ENCODE measurements at regions not wholly inside any gene's neighbourhood (a gene's known extent, or its start where the extent isn't known, plus 50 kb on each side); places are given as distances from the start of the nearest gene placed in this dataset.

DNA sequence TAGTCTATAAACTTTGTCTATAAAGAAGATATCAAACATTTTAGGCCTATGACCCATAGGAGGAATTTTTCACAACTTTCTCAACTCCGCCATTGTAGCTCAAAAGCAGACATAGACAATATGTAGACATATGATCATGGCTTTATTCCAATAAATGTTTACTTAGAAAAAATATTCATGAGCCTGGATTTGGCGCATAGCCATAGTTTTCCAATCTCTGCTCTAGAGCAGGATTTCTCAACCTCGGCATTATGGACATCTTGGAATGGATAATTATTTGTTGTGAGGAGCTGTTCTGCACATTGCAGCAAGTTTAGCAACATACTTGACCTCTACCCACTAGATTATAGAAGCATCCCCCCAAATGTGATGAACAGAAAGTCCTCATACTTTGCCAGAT lies 532.6 kb downstream of the ANKRD7 start:
- no peak overlapping the region for H3K27ac ChIP-seq (ENCODE audit: low read depth in 1 of 2, low read length in 1 of 2)
- no peak for ATAC-seq (ENCODE audit: insufficient read depth, low FRiP score)
- no peaks in the 10 kb centered on the region for H3K9me3 ChIP-seq (ENCODE audit: control insufficient read depth in 4 of 4, insufficient read depth in 3 of 4, low read length in 3 of 4)
- TF ChIP-seq, protein P1, sequence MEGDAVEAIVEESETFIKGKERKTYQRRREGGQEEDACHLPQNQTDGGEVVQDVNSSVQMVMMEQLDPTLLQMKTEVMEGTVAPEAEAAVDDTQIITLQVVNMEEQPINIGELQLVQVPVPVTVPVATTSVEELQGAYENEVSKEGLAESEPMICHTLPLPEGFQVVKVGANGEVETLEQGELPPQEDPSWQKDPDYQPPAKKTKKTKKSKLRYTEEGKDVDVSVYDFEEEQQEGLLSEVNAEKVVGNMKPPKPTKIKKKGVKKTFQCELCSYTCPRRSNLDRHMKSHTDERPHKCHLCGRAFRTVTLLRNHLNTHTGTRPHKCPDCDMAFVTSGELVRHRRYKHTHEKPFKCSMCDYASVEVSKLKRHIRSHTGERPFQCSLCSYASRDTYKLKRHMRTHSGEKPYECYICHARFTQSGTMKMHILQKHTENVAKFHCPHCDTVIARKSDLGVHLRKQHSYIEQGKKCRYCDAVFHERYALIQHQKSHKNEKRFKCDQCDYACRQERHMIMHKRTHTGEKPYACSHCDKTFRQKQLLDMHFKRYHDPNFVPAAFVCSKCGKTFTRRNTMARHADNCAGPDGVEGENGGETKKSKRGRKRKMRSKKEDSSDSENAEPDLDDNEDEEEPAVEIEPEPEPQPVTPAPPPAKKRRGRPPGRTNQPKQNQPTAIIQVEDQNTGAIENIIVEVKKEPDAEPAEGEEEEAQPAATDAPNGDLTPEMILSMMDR (IDR thresholded peaks at IDR 0.05; ENCODE audit: control extremely low read depth, extremely low read depth) = no peak
- DNase-seq = peak in 2 of 3 donors; percentile 51 to 66
- no peak overlapping the region for H3K4me3 ChIP-seq
- 78 to 87% methylated on average over 3 of the region's 3 CpGs for WGBS, 2 donors
- H3K36me3 ChIP-seq (ENCODE audit: control insufficient read depth in 4 of 4, insufficient read depth in 4 of 4, low read length in 4 of 4) = no peaks in the 10 kb centered on the region
- no peak overlapping the region for H3K9ac ChIP-seq (ENCODE audit: insufficient read depth in 1 of 2, low read length in 2 of 2)
- no peaks in the 10 kb centered on the region for H3K27me3 ChIP-seq (ENCODE audit: control insufficient read depth in 3 of 3, insufficient read depth in 3 of 3, low read length in 2 of 3)
- H3K4me1 ChIP-seq (ENCODE audit: control insufficient read depth in 5 of 5, insufficient read depth in 5 of 5, low read length in 5 of 5) = no peaks in the 10 kb centered on the region

DNA sequence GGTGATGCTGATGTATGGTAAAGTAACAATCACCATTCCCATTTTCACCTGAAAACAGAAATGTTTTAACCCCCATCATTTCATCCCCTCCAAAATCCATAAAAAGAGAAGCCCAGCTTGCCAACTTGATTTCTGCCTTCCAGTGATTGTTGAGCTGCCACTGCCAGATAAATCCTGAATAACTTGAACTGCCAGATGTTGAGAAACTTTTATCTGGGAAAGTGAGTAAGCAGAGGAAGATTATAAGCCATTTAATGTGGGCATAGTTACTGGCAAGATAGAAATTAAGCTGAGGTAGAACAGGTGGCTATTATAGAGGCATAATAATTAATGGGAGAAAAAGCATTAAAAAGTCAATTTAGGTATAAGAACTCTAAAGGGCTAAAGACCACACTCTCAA lies 534.1 kb downstream of the ANKRD7 start:
- ATAC-seq (ENCODE audit: insufficient read depth, low FRiP score) = no peak
- Histone ChIP-seq H3K27ac (ENCODE audit: low read depth in 1 of 2, low read length in 1 of 2) (no peak overlapping the region), H3K27me3 (ENCODE audit: control insufficient read depth in 3 of 3, insufficient read depth in 3 of 3, low read length in 2 of 3) (no peaks in the 10 kb centered on the region), H3K4me1 (ENCODE audit: control insufficient read depth in 5 of 5, insufficient read depth in 5 of 5, low read length in 5 of 5) (no peaks in the 10 kb centered on the region), H3K36me3 (ENCODE audit: control insufficient read depth in 4 of 4, insufficient read depth in 4 of 4, low read length in 4 of 4) (no peaks in the 10 kb centered on the region), H3K9me3 (ENCODE audit: control insufficient read depth in 4 of 4, insufficient read depth in 3 of 4, low read length in 3 of 4) (no peaks in the 10 kb centered on the region), H3K4me3 (no peak overlapping the region), H3K9ac (ENCODE audit: insufficient read depth in 1 of 2, low read length in 2 of 2) (no peak overlapping the region)
- no peak for DNase-seq
- TF ChIP-seq, protein P1 (IDR thresholded peaks at IDR 0.05; ENCODE audit: control extremely low read depth, extremely low read depth) = no peak

DNA sequence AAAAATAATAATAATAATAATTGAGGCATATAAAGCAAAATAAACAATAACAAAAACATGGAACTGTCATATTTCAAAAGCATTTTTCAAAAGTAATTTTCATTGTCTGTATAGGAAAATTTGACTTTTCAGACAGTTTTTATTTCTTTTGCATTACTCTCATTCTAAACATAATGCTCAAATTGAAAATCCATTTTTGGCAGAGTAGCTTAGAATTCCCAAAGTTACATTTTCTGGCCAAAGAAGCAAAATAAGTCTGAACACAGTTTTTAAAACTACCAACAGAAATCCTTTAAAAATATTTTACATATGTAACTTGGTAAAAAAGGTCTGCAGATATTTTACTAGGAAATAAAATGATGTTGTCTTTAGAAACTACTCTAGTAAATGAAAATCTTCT lies 535.4 kb downstream of the ANKRD7 start:
- no peak overlapping the region for H3K27ac ChIP-seq (ENCODE audit: low read depth in 1 of 2, low read length in 1 of 2)
- H3K9me3 ChIP-seq (ENCODE audit: control insufficient read depth in 4 of 4, insufficient read depth in 3 of 4, low read length in 3 of 4) = peaks cover 0 to 2% (median 0%) of the 10 kb centered on the region in 4 donors
- no peaks in the 10 kb centered on the region for H3K27me3 ChIP-seq (ENCODE audit: control insufficient read depth in 3 of 3, insufficient read depth in 3 of 3, low read length in 2 of 3)
- TF ChIP-seq, protein P1 (IDR thresholded peaks at IDR 0.05; ENCODE audit: control extremely low read depth, extremely low read depth) = no peak
- H3K36me3 ChIP-seq (ENCODE audit: control insufficient read depth in 4 of 4, insufficient read depth in 4 of 4, low read length in 4 of 4) = no peaks in the 10 kb centered on the region
- no peak for DNase-seq
- no peak overlapping the region for H3K4me3 ChIP-seq
- no peak overlapping the region for H3K9ac ChIP-seq (ENCODE audit: insufficient read depth in 1 of 2, low read length in 2 of 2)
- H3K4me1 ChIP-seq (ENCODE audit: control insufficient read depth in 5 of 5, insufficient read depth in 5 of 5, low read length in 5 of 5) = no peaks in the 10 kb centered on the region
- no peak for ATAC-seq (ENCODE audit: insufficient read depth, low FRiP score)

DNA sequence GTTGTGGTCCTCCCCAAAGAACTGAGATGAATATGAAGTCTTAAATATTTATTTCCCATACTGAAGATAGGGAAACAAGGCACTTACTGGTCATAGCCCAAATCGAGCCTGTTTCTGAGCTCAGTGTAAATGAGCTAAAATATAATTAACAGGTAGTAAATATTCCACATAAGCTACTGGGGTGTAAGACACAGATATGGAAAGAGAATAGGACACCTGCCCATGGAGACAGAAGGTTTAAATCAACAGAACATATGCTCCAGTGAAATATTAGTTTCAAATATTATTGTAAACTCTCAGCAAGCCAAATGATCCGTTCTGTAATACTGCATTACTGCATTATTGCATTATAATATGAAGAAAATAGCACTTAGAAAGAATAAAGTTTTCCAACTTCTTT lies 537.9 kb downstream of the ANKRD7 start:
- TF ChIP-seq, protein P1 (IDR thresholded peaks at IDR 0.05; ENCODE audit: control extremely low read depth, extremely low read depth) = no peak

More for the DNA sequence above, 537.9 kb downstream of the ANKRD7 start:
- WGBS, 2 donors = 79 to 86% methylated on average over 2 of the region's 2 CpGs
- H3K4me3 ChIP-seq = no peak overlapping the region
- H3K4me1 ChIP-seq (ENCODE audit: control insufficient read depth in 5 of 5, insufficient read depth in 5 of 5, low read length in 5 of 5) = no peaks in the 10 kb centered on the region
- no peaks in the 10 kb centered on the region for H3K27me3 ChIP-seq (ENCODE audit: control insufficient read depth in 3 of 3, insufficient read depth in 3 of 3, low read length in 2 of 3)
- no peaks in the 10 kb centered on the region for H3K36me3 ChIP-seq (ENCODE audit: control insufficient read depth in 4 of 4, insufficient read depth in 4 of 4, low read length in 4 of 4)
- no peak for ATAC-seq (ENCODE audit: insufficient read depth, low FRiP score)
- no peak overlapping the region for H3K9ac ChIP-seq (ENCODE audit: insufficient read depth in 1 of 2, low read length in 2 of 2)
- H3K9me3 ChIP-seq (ENCODE audit: control insufficient read depth in 4 of 4, insufficient read depth in 3 of 4, low read length in 3 of 4) = peaks cover 0 to 2% (median 0%) of the 10 kb centered on the region in 4 donors
- DNase-seq = no peak
- no peak overlapping the region for H3K27ac ChIP-seq (ENCODE audit: low read depth in 1 of 2, low read length in 1 of 2)
